K562 (cell line): ENCODE measurements at regions not wholly inside any gene's neighbourhood (a gene's known extent, or its start where the extent isn't known, plus 50 kb on each side); places are given as distances from the start of the nearest gene placed in this dataset.

Experiments used
- AFF4 ChIP-seq: sonication (generic); formaldehyde crosslinking; IDR thresholded peaks from 2 replicates; pipeline ENCODE4 v1.8.0; 2023; ENCODE audit warnings: mild to moderate bottlenecking, missing genetic modification reagents
- BDP1 ChIP-seq: IDR thresholded peaks from 3 replicates; pipeline ENCODE4 v1.6.1; 2011; ENCODE audit not compliant: insufficient read length, insufficient read depth
- CTCF ChIP-seq, 3 experiments: IDR thresholded peaks in 2 of 3; conservative IDR thresholded peaks in 1 of 3; 2 replicates each; pipeline ENCODE4 v1.5.1; 2011 to 2012; ENCODE audit warnings: low read length in 3 of 3, mild to moderate bottlenecking in 3 of 3, control low read depth in 2 of 3, improper control_type of control experiment in 1 of 3, inconsistent platforms in 1 of 3, low read depth in 1 of 3, mixed read lengths in 1 of 3, moderate library complexity in 1 of 3; ENCODE audit not compliant: insufficient read depth in 2 of 3
- KLF10 ChIP-seq: fragments of 250-450 bp; sonication (Bioruptor Pico); IDR thresholded peaks from 2 replicates; pipeline ENCODE4 v1.6.1; 2021; ENCODE audit warnings: matching md5 sums
- RAD21 ChIP-seq, 2 experiments: fragments of 250-450 bp in 1 of 2; fragments of 450-650 bp in 1 of 2; sonication (Bioruptor Pico) in 1 of 2; formaldehyde crosslinking in 1 of 2; IDR thresholded peaks in 1 of 2; conservative IDR thresholded peaks in 1 of 2; 2 replicates each; pipeline versions ENCODE4 v1.4.0 to v1.8.0; 2020 to 2022; ENCODE audit warnings: mild to moderate bottlenecking in 2 of 2, moderate library complexity in 1 of 2
- RBBP5 ChIP-seq: fragments of 200-600 bp; sonication (generic); IDR thresholded peaks from 2 replicates; pipeline ENCODE4 v1.6.1; 2012; ENCODE audit warnings: borderline replicate concordance, mild to moderate bottlenecking, low read length, control low read depth, inconsistent platforms; ENCODE audit not compliant: insufficient read depth, poor library complexity, severe bottlenecking
- RBM39 ChIP-seq: fragments of 200-400 bp; formaldehyde crosslinking; optimal IDR thresholded peaks from 2 replicates; pipeline ENCODE3; 2018; ENCODE audit warnings: low read depth, low read length
- REST ChIP-seq, 2 experiments: fragments of 450-650 bp; formaldehyde crosslinking in 1 of 2; IDR thresholded peaks; 2 replicates each; pipeline versions ENCODE4 v1.4.0 to v1.6.1; 2014 to 2020; ENCODE audit warnings: mild to moderate bottlenecking in 2 of 2, borderline replicate concordance in 1 of 2, low read depth in 1 of 2
- UBTF ChIP-seq, 2 experiments: IDR thresholded peaks; 2 replicates each; pipeline ENCODE4 v1.6.1; 2012; ENCODE audit warnings: improper control_type of control experiment in 2 of 2, low read depth in 2 of 2, low read length in 2 of 2, borderline replicate concordance in 1 of 2
- ZNF239 ChIP-seq: fragments of 250-450 bp; sonication (Bioruptor Pico); IDR thresholded peaks from 2 replicates; pipeline ENCODE4 v1.4.0; 2020; ENCODE audit warnings: mild to moderate bottlenecking
- ZNF280B ChIP-seq: fragments of 250-450 bp; sonication (Bioruptor Pico); IDR thresholded peaks from 2 replicates; pipeline ENCODE4 v1.5.1; 2021; ENCODE audit warnings: mild to moderate bottlenecking
- ZNF324 ChIP-seq: fragments of 250-450 bp; sonication (Bioruptor Pico); IDR thresholded peaks from 2 replicates; pipeline ENCODE4 v1.4.0; 2020; ENCODE audit warnings: mild to moderate bottlenecking
- ZSCAN29 ChIP-seq: fragments of 450-650 bp; IDR thresholded peaks from 2 replicates; pipeline ENCODE4 v1.6.1; 2017

- TF ChIP-seq UBTF (IDR thresholded peaks at IDR 0.05; ENCODE audit: borderline replicate concordance in 1 of 2, low read depth in 2 of 2, low read length in 2 of 2) (no peak), RAD21 (CRISPR knock-in tag; conservative IDR thresholded peaks at IDR 0.05 in 1 of 2, IDR thresholded peaks at IDR 0.05 in 1 of 2) (no peak), ZSCAN29 (no peak), CTCF (IDR thresholded peaks at IDR 0.05 in 2 of 3, conservative IDR thresholded peaks at IDR 0.05 in 1 of 3; ENCODE audit: insufficient read depth in 2 of 3, low read depth in 1 of 3, low read length in 3 of 3) (no peak), BDP1 (no peak), AFF4 (CRISPR knock-in tag) (no peak), ZNF280B (no peak), RBM39 (no peak), ZNF239 (no peak), KLF10 (CRISPR knock-in tag) (no peak), RBBP5 (no peak), REST (IDR thresholded peaks at IDR 0.05; ENCODE audit: borderline replicate concordance) (no peak), REST (CRISPR knock-in tag; IDR thresholded peaks at IDR 0.05; ENCODE audit: low read depth) (no peak), ZNF324 (no peak)
Observed at GRCh38 chr7:13035233-13035632, 347.8 kb downstream of the ARL4A start.
